Chondrocyte (in vitro differentiated cells): ENCODE measurements at regions not wholly inside any gene's neighbourhood (a gene's known extent, or its start where the extent isn't known, plus 50 kb on each side); places are given as distances from the start of the nearest gene placed in this dataset.

Experiments used
- DNase-seq: peaks from one replicate; pipeline ENCODE4 v3.0.0; 2021; ENCODE audit warnings: mixed read lengths, low spot score
- H3K27ac Mint-ChIP-seq: one replicate; pipeline ENCODE4 v1.8.0; 2021; ENCODE audit warnings: mild to moderate bottlenecking, moderate library complexity, mixed read lengths; ENCODE audit not compliant: unreplicated experiment
- H3K27me3 Mint-ChIP-seq: 2 replicates; pipeline ENCODE4 v1.8.0; 2021; ENCODE audit warnings: low read depth, mixed read lengths
- H3K36me3 Mint-ChIP-seq: 2 replicates; pipeline ENCODE4 v1.8.0; 2021; ENCODE audit warnings: low read depth, mixed read lengths
- H3K4me1 Mint-ChIP-seq: 2 replicates; pipeline ENCODE4 v1.8.0; 2021; ENCODE audit warnings: low read depth, mild to moderate bottlenecking, mixed read lengths
- H3K4me3 Mint-ChIP-seq: one replicate; pipeline ENCODE4 v1.8.0; 2021; ENCODE audit warnings: mild to moderate bottlenecking, moderate library complexity, mixed read lengths; ENCODE audit not compliant: unreplicated experiment
- H3K9me3 Mint-ChIP-seq: 2 replicates; pipeline ENCODE4 v1.8.0; 2021; ENCODE audit warnings: low read depth, mixed read lengths
- CTCF ChIP-seq: fragments of 200-600 bp; sonication (generic); IDR thresholded peaks from 2 replicates; pipeline ENCODE4 v1.5.0; 2021; ENCODE audit warnings: antibody characterized with exemption, mild to moderate bottlenecking, moderate library complexity

GRCh38 chr2:16429431-16430145, 236.0 kb downstream of the CYRIA start:
- H3K9me3 Mint-ChIP-seq = peaks cover 3% of the 10 kb centered on the region
- TF ChIP-seq CTCF = no peak
- no peak overlapping the region for H3K4me3 Mint-ChIP-seq
- H3K4me1 Mint-ChIP-seq = peaks cover 2% of the 10 kb centered on the region
- no peak for DNase-seq
- no peaks in the 10 kb centered on the region for H3K36me3 Mint-ChIP-seq
- H3K27me3 Mint-ChIP-seq = peaks cover 5% of the 10 kb centered on the region
- no peak overlapping the region for H3K27ac Mint-ChIP-seq

GRCh38 chr2:16429002-16429401, 236.6 kb downstream of the CYRIA start:
- peaks cover 5% of the 10 kb centered on the region for H3K27me3 Mint-ChIP-seq
- H3K4me1 Mint-ChIP-seq = peaks cover 2% of the 10 kb centered on the region
- no peak for TF ChIP-seq CTCF
- peaks cover 3% of the 10 kb centered on the region for H3K9me3 Mint-ChIP-seq
- no peak for DNase-seq
- H3K36me3 Mint-ChIP-seq = no peaks in the 10 kb centered on the region
- no peak overlapping the region for H3K4me3 Mint-ChIP-seq
- H3K27ac Mint-ChIP-seq = no peak overlapping the region

- Mint-ChIP-seq H3K9me3 (peaks cover 3% of the 10 kb centered on the region), H3K36me3 (no peaks in the 10 kb centered on the region), H3K27ac (no peak overlapping the region), H3K4me3 (no peak overlapping the region), H3K27me3 (peaks cover 3% of the 10 kb centered on the region), H3K4me1 (peaks cover 2% of the 10 kb centered on the region)
- no peak for DNase-seq
- no peak for TF ChIP-seq CTCF
These were observed 239.9 kb downstream of the CYRIA start for GRCh38 chr2:16425462-16426336.

- no peak for DNase-seq
- Mint-ChIP-seq H3K4me1 (peaks cover 1% of the 10 kb centered on the region), H3K36me3 (peaks cover under 1% of the 10 kb centered on the region)
These were observed 245.2 kb downstream of the CYRIA start for GRCh38 chr2:16420421-16420820.

More at GRCh38 chr2:16420421-16420820, 245.2 kb downstream of the CYRIA start:
- peaks cover 6% of the 10 kb centered on the region for H3K27me3 Mint-ChIP-seq
- H3K4me3 Mint-ChIP-seq = no peak overlapping the region
- H3K27ac Mint-ChIP-seq = no peak overlapping the region
- no peak for TF ChIP-seq CTCF
- peaks cover 2% of the 10 kb centered on the region for H3K9me3 Mint-ChIP-seq
